Stimulated activated CD4-positive, alpha-beta T cell treated with anti-CD3 and anti-CD28 coated beads, Interleukin-12 subunit alpha, Interleukin-12 subunit beta, amount 100 ng/mL, for 24 hours (primary cell): ENCODE measurements at regions not wholly inside any gene's neighbourhood (a gene's known extent, or its start where the extent isn't known, plus 50 kb on each side); places are given as distances from the start of the nearest gene placed in this dataset.
A peak's percentile ranks its signal among the peaks of the same experiment; 100 is the strongest.

Experiments used
- DNase-seq, 2 experiments: peaks; one replicate each; pipeline ENCODE4 v3.0.0-alpha.2; 2020; ENCODE audit warnings: low read depth in 2 of 2

GRCh38 chr1:23639460-23640095 is 52.0 kb upstream of the RPL11 start:
- no peak for DNase-seq

- DNase-seq, result no peak
Measured at GRCh38 chr1:23638786-23639241, 52.8 kb upstream of the RPL11 start.

GRCh38 chr1:23638188-23638619 is 53.4 kb upstream of the RPL11 start:
- DNase-seq, result no peak

- DNase-seq, result no peak
Measured at GRCh38 chr1:23636009-23636408, 55.6 kb upstream of the RPL11 start.

- no peak for DNase-seq
Measured at GRCh38 chr1:23634840-23635651, 56.6 kb upstream of the RPL11 start.

GRCh38 chr1:23634518-23634839 is 57.1 kb upstream of the RPL11 start:
- DNase-seq, result no peak

GRCh38 chr1:23632479-23633160 is 59.0 kb upstream of the RPL11 start:
- no peak for DNase-seq

- DNase-seq, result no peak
Measured at GRCh38 chr1:23629708-23630290, 61.8 kb upstream of the RPL11 start.

- no peak for DNase-seq
Measured at GRCh38 chr1:23628951-23629387, 62.6 kb upstream of the RPL11 start.

- no peak for DNase-seq
Measured at GRCh38 chr1:23627069-23627735, 64.4 kb upstream of the RPL11 start.

- DNase-seq, result no peak
Measured at GRCh38 chr1:23625929-23626535, 65.6 kb upstream of the RPL11 start.

- DNase-seq, result no peak
Measured at GRCh38 chr1:23625459-23625858, 66.1 kb upstream of the RPL11 start.

- DNase-seq, result no peak
Measured at GRCh38 chr1:23624440-23624839, 65.1 kb upstream of the ID3 start.

- DNase-seq, result no peak
Measured at GRCh38 chr1:23622284-23622683, 63.0 kb upstream of the ID3 start.

- no peak for DNase-seq
Measured at GRCh38 chr1:23620605-23621004, 61.3 kb upstream of the ID3 start.

- peak; percentile 52 to 63 for DNase-seq
Measured at GRCh38 chr1:23619299-23620188, 60.2 kb upstream of the ID3 start.

- no peak for DNase-seq
Measured at GRCh38 chr1:23618586-23619083, 59.3 kb upstream of the ID3 start.

- DNase-seq, result no peak
Measured at GRCh38 chr1:23617084-23617521, 57.8 kb upstream of the ID3 start.

GRCh38 chr1:23616292-23616824 is 57.1 kb upstream of the ID3 start:
- DNase-seq, result no peak

GRCh38 chr1:23615852-23616251 is 56.6 kb upstream of the ID3 start:
- no peak for DNase-seq
